Mucosa of rectum (tissue), 2 donors: ENCODE measurements at regions not wholly inside any gene's neighbourhood (a gene's known extent, or its start where the extent isn't known, plus 50 kb on each side); places are given as distances from the start of the nearest gene placed in this dataset.

ENCODE experiments used
- H3K27ac ChIP-seq, 2 donors: one replicate each; pipeline ENCODE4 v1.7.0; 2013; ENCODE audit warnings: inconsistent platforms in 2 of 2, low read depth in 2 of 2, low read length in 2 of 2
- H3K27me3 ChIP-seq, 2 donors: one replicate each; pipeline ENCODE4 v1.7.0; 2013; ENCODE audit warnings: low read length in 2 of 2; ENCODE audit not compliant: control insufficient read depth in 2 of 2, insufficient read depth in 2 of 2
- H3K36me3 ChIP-seq, 2 donors: one replicate each; pipeline ENCODE4 v1.7.0; 2013; ENCODE audit warnings: low read length in 2 of 2; ENCODE audit not compliant: control insufficient read depth in 2 of 2, insufficient read depth in 2 of 2
- H3K4me1 ChIP-seq, 2 donors: one replicate each; pipeline ENCODE4 v1.7.0; 2013; ENCODE audit warnings: low read length in 2 of 2, mild to moderate bottlenecking in 1 of 2; ENCODE audit not compliant: control insufficient read depth in 2 of 2, insufficient read depth in 2 of 2
- H3K4me3 ChIP-seq, 2 donors: one replicate each; pipeline ENCODE4 v1.7.0; 2013; ENCODE audit warnings: low read length in 2 of 2
- H3K9ac ChIP-seq, 2 donors: one replicate each; pipeline ENCODE4 v1.7.0; 2013; ENCODE audit warnings: low read length in 2 of 2, low read depth in 1 of 2, mild to moderate bottlenecking in 1 of 2
- H3K9me3 ChIP-seq, 2 donors: one replicate each; pipeline ENCODE4 v1.7.0; 2013; ENCODE audit warnings: low read length in 2 of 2; ENCODE audit not compliant: control insufficient read depth in 2 of 2
- donor health status: healthy.
- donor health status: Normal muscosa, but diverticular disease.

DNA sequence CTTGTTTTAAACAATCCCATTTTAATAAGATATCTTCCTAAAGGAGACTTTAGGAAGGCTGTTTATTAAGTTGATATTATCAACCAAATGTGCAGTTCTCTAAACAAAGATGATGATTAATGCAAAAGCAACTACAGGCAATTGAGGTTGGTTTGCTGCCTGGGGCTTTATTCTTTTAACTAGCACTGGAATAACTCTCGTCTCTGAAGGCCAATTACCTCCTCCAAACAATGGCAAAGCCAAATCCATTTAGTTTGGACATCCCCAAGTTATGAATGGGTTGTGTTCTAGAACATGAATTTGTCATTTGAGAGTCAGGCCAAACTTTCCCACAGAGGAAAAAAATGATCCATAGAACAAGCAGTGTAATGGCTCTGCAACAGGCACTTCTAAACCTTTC lies 114.1 kb downstream of the SLC16A9 start:
- Histone ChIP-seq H3K4me3 (no peak overlapping the region), H3K27ac (no peak overlapping the region), H3K4me1 (peaks cover 0 to 22% of the 10 kb centered on the region in 2 donors), H3K9ac (no peak overlapping the region), H3K36me3 (no peaks in the 10 kb centered on the region), H3K9me3 (no peaks in the 10 kb centered on the region), H3K27me3 (no peaks in the 10 kb centered on the region)

DNA sequence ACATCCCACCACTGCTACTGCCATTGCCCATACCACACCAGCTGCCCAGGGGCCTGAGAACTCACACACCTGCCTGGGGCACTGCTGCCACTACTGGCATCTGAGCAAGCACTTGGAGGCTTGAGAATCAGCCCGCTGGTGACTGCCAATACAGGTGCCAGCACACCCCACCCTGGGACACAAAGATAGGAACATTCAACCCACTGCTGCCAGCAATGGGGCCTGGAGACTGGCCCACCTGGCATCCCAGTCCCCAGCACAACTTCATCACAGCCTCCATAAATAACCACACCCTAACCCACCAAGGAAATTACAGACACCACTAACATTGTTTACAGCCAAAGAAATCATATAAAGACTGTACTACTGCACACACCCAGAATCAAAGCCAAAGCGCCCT lies 115.9 kb downstream of the SLC16A9 start:
- Histone ChIP-seq H3K4me3 (no peak overlapping the region), H3K27ac (peak overlapping the region in 1 of 2 donors; percentile 71), H3K4me1 (peaks cover 0 to 22% of the 10 kb centered on the region in 2 donors), H3K9me3 (no peaks in the 10 kb centered on the region), H3K36me3 (no peaks in the 10 kb centered on the region), H3K9ac (peak overlapping the region in 1 of 2 donors; percentile 13), H3K27me3 (no peaks in the 10 kb centered on the region)

DNA sequence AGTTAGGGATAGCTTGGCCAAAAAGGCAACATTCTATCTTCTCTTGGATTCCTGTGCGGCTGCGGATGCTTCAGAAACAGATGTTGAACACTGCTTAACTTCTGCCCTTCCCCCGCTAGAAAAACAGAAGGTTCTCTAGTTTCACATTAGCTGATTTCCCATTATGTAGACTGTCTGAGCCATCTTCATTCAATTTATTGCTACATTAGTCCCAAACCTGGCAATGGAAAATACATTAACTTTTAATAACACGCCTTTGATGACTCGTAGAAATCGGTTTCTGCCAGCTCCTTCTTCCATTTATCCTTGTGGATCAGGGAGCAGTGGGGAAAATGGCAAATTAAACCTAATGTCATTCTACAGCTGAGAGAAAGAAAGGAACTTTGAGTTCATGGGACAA lies 119.9 kb downstream of the SLC16A9 start:
- H3K27me3 ChIP-seq, result no peaks in the 10 kb centered on the region
- H3K4me1 ChIP-seq, result peaks cover 0 to 43% of the 10 kb centered on the region in 2 donors
- no peak overlapping the region for H3K27ac ChIP-seq
- no peaks in the 10 kb centered on the region for H3K36me3 ChIP-seq
- H3K9me3 ChIP-seq, result no peaks in the 10 kb centered on the region
- H3K4me3 ChIP-seq, result no peak overlapping the region
- no peak overlapping the region for H3K9ac ChIP-seq

DNA sequence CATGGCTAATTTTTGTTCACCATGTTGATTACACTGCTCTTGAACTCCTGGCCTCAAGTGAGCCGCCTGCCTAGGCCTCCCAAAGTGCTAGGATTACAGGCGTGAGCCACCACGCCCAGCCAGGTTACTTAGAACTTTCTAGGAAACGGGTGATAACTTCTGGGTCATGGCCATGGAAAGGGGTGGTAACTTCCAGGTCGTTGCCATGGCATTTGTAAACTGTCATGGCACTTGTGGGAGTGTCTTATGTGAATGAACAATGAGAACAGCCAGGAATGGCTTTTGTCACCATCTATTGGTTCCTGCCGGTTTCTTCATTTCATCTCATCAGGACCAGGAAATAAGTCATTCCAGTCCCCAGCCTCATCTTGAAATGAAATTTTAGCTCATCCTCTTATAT lies 120.9 kb downstream of the SLC16A9 start:
- Histone ChIP-seq H3K4me3 (no peak overlapping the region), H3K9ac (no peak overlapping the region), H3K27me3 (no peaks in the 10 kb centered on the region), H3K27ac (no peak overlapping the region), H3K9me3 (no peaks in the 10 kb centered on the region), H3K36me3 (no peaks in the 10 kb centered on the region), H3K4me1 (peaks cover 0 to 36% of the 10 kb centered on the region in 2 donors)

DNA sequence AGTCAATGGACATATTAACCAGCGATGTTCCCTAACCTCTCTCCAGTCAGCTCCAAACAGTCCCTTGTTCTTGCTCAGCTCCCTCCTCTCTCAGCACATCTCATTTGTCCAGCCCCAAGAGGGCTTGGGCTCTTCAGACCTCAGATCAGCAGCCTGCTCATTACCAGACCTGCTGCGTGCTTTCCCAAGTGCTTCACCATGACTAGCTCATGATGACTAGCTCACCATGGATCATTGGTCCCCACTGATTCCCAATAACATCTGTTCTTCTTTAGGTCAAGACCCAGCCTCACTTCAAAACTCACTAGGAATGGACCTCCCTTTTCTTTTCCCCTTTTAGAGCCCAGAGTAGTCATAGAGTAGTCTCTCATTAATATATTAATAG lies 121.9 kb downstream of the SLC16A9 start:
- H3K27me3 ChIP-seq, result no peaks in the 10 kb centered on the region
- peak overlapping the region in 1 of 2 donors; percentile 9 for H3K9ac ChIP-seq
- peak overlapping the region in 1 of 2 donors; percentile 81 for H3K27ac ChIP-seq
- H3K4me3 ChIP-seq, result no peak overlapping the region
- peaks cover 0 to 28% of the 10 kb centered on the region in 2 donors for H3K4me1 ChIP-seq
- H3K36me3 ChIP-seq, result no peaks in the 10 kb centered on the region
- H3K9me3 ChIP-seq, result no peaks in the 10 kb centered on the region

- H3K27me3 ChIP-seq, result no peaks in the 10 kb centered on the region
- peaks cover 0 to 28% of the 10 kb centered on the region in 2 donors for H3K4me1 ChIP-seq
- H3K9ac ChIP-seq, result peak overlapping the region in 1 of 2 donors; percentile 9
- H3K27ac ChIP-seq, result peak overlapping the region in 1 of 2 donors; percentile 81
- H3K4me3 ChIP-seq, result no peak overlapping the region
- H3K36me3 ChIP-seq, result no peaks in the 10 kb centered on the region
- no peaks in the 10 kb centered on the region for H3K9me3 ChIP-seq
Measured at GRCh38 chr10:59587083-59587755, 122.4 kb downstream of the SLC16A9 start.

GRCh38 chr10:59586407-59586891 lies 123.2 kb downstream of the SLC16A9 start:
- Histone ChIP-seq H3K4me3 (no peak overlapping the region), H3K9me3 (no peaks in the 10 kb centered on the region), H3K9ac (no peak overlapping the region), H3K36me3 (no peaks in the 10 kb centered on the region), H3K27ac (peak overlapping the region in 1 of 2 donors; percentile 81), H3K27me3 (no peaks in the 10 kb centered on the region), H3K4me1 (peaks cover 0 to 23% of the 10 kb centered on the region in 2 donors)

DNA sequence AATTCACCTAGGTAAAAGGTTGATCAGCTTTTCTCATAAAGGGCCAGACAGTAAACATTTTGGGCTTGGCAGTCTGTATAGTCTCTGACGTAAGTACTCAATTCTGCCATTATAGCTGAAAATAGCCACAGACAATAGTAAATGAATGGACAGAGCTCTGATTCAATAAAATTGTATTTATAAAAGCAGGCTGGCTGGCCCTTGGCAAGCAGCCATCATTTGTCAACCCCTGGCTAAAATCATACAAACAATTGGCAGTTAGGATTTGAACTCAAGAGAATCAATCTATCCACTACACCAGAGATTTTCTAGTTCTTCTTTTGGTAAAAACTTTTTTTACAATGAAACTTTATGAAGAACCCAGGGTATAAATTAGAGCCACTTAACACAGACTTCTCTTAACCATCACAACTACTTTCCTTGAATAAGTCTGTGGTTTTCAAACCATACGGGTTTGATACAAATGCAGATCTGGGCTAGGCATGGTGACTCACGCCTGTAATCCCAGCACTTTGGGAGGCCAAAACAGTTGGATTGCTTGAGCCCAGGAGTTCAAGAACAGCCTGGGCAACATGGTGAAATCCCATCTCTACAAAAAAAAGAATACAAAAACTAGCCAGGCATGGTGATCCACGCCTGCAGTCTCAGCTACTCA lies 124.5 kb downstream of the SLC16A9 start:
- no peak overlapping the region for H3K9ac ChIP-seq
- peak overlapping the region in 1 of 2 donors; percentile 81 for H3K27ac ChIP-seq
- peaks cover 0 to 22% of the 10 kb centered on the region in 2 donors for H3K4me1 ChIP-seq
- H3K9me3 ChIP-seq, result no peaks in the 10 kb centered on the region
- H3K27me3 ChIP-seq, result no peaks in the 10 kb centered on the region
- H3K36me3 ChIP-seq, result no peaks in the 10 kb centered on the region
- H3K4me3 ChIP-seq, result no peak overlapping the region

GRCh38 chr10:59582780-59583179 lies 126.9 kb downstream of the SLC16A9 start:
- Histone ChIP-seq H3K27me3 (no peaks in the 10 kb centered on the region), H3K4me3 (no peak overlapping the region), H3K27ac (no peak overlapping the region), H3K36me3 (no peaks in the 10 kb centered on the region), H3K9me3 (no peaks in the 10 kb centered on the region), H3K4me1 (peaks cover 0 to 18% of the 10 kb centered on the region in 2 donors), H3K9ac (no peak overlapping the region)

GRCh38 chr10:59582058-59582457 lies 127.6 kb downstream of the SLC16A9 start:
- Histone ChIP-seq H3K36me3 (no peaks in the 10 kb centered on the region), H3K27ac (no peak overlapping the region), H3K27me3 (no peaks in the 10 kb centered on the region), H3K9ac (no peak overlapping the region), H3K4me1 (peaks cover 0 to 11% of the 10 kb centered on the region in 2 donors), H3K4me3 (no peak overlapping the region), H3K9me3 (no peaks in the 10 kb centered on the region)
